Right atrium auricular region (tissue), 2 donors: ENCODE measurements at regions not wholly inside any gene's neighbourhood (a gene's known extent, or its start where the extent isn't known, plus 50 kb on each side); places are given as distances from the start of the nearest gene placed in this dataset.

Experiments
- DNase-seq: peaks from one replicate; pipeline ENCODE4 v3.0.0-alpha.2; 2019; ENCODE audit warnings: low spot score
- H3K27ac ChIP-seq, 2 donors: fragments of 200-600 bp; sonication (generic); 1 replicate in 1 of 2; 2 replicates in 1 of 2; pipeline ENCODE4 v1.5.1; 2016 to 2019
- H3K27me3 ChIP-seq, 2 donors: fragments of 200-600 bp; sonication (generic); one replicate each; pipeline versions ENCODE4 v1.5.1 to v1.6.0; 2017 to 2019
- H3K36me3 ChIP-seq: fragments of 200-600 bp; sonication (generic); one replicate; pipeline ENCODE4 v1.5.1; 2016
- H3K4me1 ChIP-seq, 2 donors: fragments of 200-600 bp; sonication (generic); one replicate each; pipeline versions ENCODE4 v1.5.1 to v1.6.0; 2017 to 2019
- H3K4me3 ChIP-seq, 2 donors: fragments of 200-600 bp; sonication (generic); 1 replicate in 1 of 2; 2 replicates in 1 of 2; pipeline ENCODE4 v1.5.1; 2017 to 2019; ENCODE audit warnings: mild to moderate bottlenecking in 1 of 2, moderate library complexity in 1 of 2
- H3K9me3 ChIP-seq, 2 donors: fragments of 200-600 bp; sonication (generic); one replicate each; pipeline ENCODE4 v1.5.1; 2019
- TF ChIP-seq, protein P1 (sequence below), 2 donors: fragments of 200-600 bp; sonication (generic); IDR thresholded peaks; one replicate each; pipeline ENCODE4 v1.5.1; 2019; ENCODE audit warnings: antibody characterized with exemption in 2 of 2

DNA sequence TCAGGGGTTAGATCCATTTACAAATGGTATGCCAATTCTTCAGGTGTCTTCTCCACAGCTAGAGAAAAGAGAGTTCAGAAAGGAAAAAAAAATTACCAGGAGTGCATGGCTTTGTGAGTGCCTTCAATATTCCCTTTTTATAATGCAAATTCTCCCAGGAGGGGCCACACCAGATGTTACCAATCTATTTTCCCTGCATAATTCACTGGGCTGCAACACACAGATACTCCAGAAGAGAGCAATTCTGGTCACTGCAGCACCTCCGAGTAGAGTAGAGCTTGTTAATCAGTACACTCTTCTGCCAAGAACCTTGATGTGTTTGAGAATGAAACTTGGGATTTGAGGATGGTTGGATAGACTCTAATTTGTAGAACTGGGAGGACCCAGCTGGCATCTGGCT, 80.7 kb upstream of the SPRED1 start:
- DNase-seq = no peak
- Histone ChIP-seq H3K4me1 (no peaks in the 10 kb centered on the region), H3K4me3 (no peak overlapping the region), H3K9me3 (no peaks in the 10 kb centered on the region), H3K27me3 (no peaks in the 10 kb centered on the region), H3K36me3 (no peaks in the 10 kb centered on the region), H3K27ac (no peak overlapping the region)
- TF ChIP-seq, protein P1, sequence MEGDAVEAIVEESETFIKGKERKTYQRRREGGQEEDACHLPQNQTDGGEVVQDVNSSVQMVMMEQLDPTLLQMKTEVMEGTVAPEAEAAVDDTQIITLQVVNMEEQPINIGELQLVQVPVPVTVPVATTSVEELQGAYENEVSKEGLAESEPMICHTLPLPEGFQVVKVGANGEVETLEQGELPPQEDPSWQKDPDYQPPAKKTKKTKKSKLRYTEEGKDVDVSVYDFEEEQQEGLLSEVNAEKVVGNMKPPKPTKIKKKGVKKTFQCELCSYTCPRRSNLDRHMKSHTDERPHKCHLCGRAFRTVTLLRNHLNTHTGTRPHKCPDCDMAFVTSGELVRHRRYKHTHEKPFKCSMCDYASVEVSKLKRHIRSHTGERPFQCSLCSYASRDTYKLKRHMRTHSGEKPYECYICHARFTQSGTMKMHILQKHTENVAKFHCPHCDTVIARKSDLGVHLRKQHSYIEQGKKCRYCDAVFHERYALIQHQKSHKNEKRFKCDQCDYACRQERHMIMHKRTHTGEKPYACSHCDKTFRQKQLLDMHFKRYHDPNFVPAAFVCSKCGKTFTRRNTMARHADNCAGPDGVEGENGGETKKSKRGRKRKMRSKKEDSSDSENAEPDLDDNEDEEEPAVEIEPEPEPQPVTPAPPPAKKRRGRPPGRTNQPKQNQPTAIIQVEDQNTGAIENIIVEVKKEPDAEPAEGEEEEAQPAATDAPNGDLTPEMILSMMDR (IDR thresholded peaks at IDR 0.05) = no peak

DNA sequence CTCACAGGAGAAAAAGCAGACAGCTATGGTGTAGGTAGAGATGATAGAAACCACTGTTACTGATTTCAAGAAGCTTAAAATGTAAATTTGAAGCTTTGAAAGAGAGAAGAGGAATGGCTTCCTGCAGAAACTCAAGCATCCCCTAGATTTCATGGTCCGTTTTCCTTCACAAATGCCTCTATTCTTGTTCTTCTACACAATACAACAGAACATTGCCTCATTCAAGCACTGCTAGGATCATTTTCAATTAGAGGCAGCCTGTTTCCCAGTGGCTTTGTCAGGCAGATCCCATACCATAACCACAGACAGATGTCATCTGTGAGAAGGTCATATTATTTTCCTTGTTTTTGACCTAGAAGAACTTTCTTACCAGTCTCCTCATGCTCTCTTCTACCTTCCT, 77.9 kb upstream of the SPRED1 start:
- no peaks in the 10 kb centered on the region for H3K9me3 ChIP-seq
- no peak overlapping the region for H3K4me3 ChIP-seq
- no peaks in the 10 kb centered on the region for H3K27me3 ChIP-seq
- no peak for DNase-seq
- no peak overlapping the region for H3K27ac ChIP-seq
- TF ChIP-seq, protein P1 (IDR thresholded peaks at IDR 0.05) = no peak
- H3K36me3 ChIP-seq = no peaks in the 10 kb centered on the region
- H3K4me1 ChIP-seq = no peaks in the 10 kb centered on the region

DNA sequence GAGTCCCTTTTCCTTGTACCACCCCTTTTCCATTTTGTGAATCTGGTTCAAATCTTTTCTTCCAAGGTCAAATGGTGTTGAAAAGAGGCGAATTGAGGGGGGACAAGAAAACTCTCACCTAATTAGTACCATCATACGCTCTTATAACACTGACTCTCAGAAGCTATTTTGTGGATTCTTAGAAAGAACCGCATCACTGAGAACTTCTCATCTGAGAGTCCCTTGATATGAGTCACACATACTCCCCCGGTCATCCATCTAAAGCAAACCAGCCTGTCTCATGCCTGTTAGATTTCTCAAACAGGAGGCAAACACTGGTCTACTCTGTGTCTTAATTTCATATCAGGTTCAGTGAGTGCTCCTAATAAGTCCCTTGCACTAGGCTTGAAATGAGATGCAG, 76.5 kb upstream of the SPRED1 start:
- no peaks in the 10 kb centered on the region for H3K9me3 ChIP-seq
- no peaks in the 10 kb centered on the region for H3K27me3 ChIP-seq
- no peak for DNase-seq
- no peaks in the 10 kb centered on the region for H3K36me3 ChIP-seq
- TF ChIP-seq, protein P1 (IDR thresholded peaks at IDR 0.05) = no peak
- no peak overlapping the region for H3K4me3 ChIP-seq
- no peak overlapping the region for H3K27ac ChIP-seq
- no peaks in the 10 kb centered on the region for H3K4me1 ChIP-seq

DNA sequence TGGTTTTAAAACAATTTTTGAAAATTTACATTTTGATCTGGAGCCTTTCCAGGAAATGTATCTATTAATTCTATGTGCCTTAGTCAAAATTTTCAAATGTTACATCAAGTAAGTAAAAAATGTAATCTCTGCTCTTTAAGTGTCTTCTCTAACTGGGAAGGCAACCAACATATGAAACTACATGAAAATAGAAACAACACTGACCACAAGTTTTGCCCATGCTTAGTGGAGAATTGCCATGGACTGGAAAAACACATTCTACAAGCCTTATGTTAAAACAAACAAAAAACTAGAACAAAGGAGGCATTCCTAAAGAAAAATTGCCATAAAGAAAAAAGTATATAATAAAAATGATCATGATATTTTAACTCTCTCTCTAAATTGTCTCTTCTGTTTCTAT, 75.9 kb upstream of the SPRED1 start:
- Histone ChIP-seq H3K9me3 (no peaks in the 10 kb centered on the region), H3K27ac (no peak overlapping the region), H3K4me1 (no peaks in the 10 kb centered on the region), H3K27me3 (no peaks in the 10 kb centered on the region), H3K36me3 (no peaks in the 10 kb centered on the region), H3K4me3 (no peak overlapping the region)
- TF ChIP-seq, protein P1 (IDR thresholded peaks at IDR 0.05) = no peak
- no peak for DNase-seq

DNA sequence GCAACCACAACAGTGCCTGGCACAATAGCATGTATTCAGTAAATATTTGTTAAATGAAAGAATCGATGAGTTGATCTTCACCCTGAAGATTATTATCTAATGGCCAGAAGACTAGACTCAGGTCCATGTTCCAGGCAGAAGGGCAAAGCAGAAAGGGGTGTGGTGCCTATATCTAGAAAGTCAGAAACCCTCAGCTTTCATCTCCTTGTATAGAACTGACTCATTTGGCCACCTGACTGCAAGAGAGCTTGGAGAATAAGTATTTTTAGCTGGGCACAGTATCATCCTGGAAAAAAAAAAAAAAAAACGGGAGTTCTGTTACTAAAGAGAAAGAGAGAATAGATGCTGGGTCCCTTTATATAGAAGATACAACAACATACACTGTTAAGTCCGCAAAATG, 69.7 kb upstream of the SPRED1 start:
- no peak overlapping the region for H3K27ac ChIP-seq
- H3K9me3 ChIP-seq = no peaks in the 10 kb centered on the region
- TF ChIP-seq, protein P1 (IDR thresholded peaks at IDR 0.05) = no peak
- no peaks in the 10 kb centered on the region for H3K4me1 ChIP-seq
- H3K4me3 ChIP-seq = no peak overlapping the region
- no peaks in the 10 kb centered on the region for H3K27me3 ChIP-seq
- no peaks in the 10 kb centered on the region for H3K36me3 ChIP-seq
- DNase-seq = no peak

DNA sequence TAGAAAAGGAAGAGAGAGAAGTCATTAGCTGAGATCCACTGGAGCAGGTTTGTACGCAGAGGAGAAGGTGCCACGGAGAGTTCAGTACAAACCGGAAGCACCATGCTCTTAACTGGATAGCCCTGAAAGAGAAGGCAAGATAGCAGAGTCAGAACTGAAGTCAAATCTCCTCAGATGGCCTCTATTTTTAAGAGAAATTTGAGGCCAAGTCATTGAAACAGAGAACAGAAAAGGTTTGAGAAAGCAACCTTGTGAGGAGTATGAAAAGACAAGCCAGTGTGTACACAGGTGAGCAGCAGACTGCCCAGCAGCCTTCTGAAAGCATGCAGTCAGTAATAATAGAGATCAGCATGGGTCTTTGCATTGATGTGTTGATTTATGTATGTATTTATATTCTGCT, 66.1 kb upstream of the SPRED1 start:
- Histone ChIP-seq H3K27me3 (no peaks in the 10 kb centered on the region), H3K9me3 (no peaks in the 10 kb centered on the region), H3K4me1 (no peaks in the 10 kb centered on the region), H3K27ac (no peak overlapping the region), H3K36me3 (no peaks in the 10 kb centered on the region), H3K4me3 (no peak overlapping the region)
- no peak for DNase-seq
- TF ChIP-seq, protein P1 (IDR thresholded peaks at IDR 0.05) = no peak
